ENCODE measurements at regions not wholly inside any gene's neighbourhood (a gene's known extent, or its start where the extent isn't known, plus 50 kb on each side); places are given as distances from the start of the nearest gene placed in this dataset.
"Not testable (repeated sequence)": the region's sequence is repeated elsewhere in the genome, so short reads cannot be mapped to it uniquely, and the experiment has no call there.

DNA sequence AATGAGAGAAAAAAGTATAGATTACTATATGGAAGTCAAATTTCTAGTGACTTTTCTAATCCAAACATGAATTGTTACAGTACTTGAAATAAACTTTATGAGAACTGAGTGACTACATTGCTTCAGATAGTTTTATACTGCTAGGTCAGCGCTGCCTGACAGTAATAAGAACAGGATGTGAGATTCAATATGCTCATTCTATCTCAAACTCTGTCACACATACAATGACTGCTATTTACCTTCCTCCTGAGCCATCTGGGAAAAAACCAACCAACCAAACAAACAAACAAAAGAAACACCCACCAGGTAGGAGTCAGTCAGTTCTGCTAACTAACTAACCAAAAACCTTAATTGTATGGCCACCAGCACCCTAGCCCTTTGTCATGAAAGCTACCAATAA is 89.0 kb upstream of the NOTCH2NLA start:
- intact Hi-C loops (cut with DNase I); DNase-seq (ENCODE audit: low spot score); ATAC-seq: not testable (repeated sequence)

DNA sequence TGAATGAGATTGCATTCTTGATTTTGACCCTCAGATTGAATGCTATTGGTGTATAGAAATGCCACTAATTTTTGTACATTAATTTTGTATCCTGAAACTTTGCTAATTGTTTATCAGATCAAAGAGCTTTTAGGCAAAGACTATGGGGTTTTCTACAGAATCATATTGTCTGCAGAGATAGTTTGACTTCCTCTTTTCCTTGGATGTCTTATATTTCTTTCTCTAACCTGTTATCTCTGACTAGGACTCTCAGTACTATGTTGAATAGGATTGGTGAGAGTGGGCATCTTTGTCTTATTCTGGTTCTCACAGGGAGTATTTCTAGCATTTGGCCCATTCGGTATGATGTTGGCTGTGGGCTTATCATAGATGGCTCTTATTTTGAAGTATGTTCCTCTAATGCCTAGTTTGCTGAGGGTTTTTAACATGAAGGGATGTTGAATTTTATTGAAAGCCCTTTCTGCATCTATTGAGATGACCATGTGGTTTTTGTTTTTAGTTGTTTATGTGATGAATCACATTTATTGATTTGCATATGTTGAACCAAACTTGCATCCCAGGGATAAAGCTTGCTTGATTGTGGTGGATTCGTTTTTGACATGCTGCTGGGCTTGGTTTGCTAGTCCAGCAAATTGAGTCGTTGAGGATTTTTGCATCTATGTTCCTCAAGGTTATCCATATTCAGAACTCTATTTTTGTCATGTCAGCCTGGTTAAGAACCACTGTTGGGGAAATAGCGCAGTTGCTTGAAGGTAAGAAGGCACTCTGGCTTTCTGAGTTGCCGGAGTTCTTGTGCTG is 85.8 kb upstream of the NOTCH2NLA start:
- DNase-seq (ENCODE audit: low spot score); ATAC-seq; intact Hi-C loops (cut with DNase I): not testable (repeated sequence)

DNA sequence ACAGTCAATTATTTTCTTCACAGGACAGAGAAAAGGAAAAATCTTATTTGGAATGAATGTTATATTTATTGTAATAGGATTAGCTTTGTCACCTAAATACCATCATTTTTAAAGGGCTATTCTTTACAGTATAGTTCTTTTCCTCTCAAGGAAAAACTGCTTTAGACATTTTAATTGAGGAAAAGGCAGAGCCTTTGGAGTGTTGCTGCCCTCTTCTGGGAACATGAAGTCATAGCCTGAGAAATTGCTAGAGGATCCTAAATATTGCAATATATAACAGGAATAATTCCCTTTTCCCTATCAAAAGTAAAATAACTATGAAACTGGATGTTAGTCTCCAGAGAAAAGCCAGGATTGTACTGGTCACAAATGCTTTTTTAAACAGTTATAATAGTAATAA is 81.8 kb upstream of the NOTCH2NLA start:
- ATAC-seq: peak; percentile 65
- DNase-seq (ENCODE audit: low spot score); intact Hi-C loops (cut with DNase I): not testable (repeated sequence)

DNA sequence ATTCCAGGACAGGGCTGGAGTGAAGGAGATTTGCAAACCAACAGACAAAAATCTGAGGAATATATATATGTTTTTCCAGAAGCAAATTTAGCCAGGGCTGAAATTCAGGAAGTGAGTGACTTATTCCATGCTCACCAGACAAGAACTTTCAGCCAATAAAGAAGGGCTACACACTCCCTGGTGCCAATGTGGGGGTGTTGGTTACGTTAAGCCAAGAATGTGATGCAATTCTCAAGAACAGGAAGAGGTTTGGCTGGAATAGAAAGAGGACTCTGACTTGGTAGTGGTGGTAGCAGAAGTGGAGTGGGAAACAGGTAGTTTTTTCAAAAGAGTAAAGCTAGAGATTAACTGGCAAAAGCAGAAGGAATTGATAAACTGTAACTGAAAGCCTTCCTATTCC is 80.6 kb upstream of the NOTCH2NLA start:
- peak; percentile 93 for ATAC-seq
- intact Hi-C loops (cut with DNase I); DNase-seq (ENCODE audit: low spot score): not testable (repeated sequence)

DNA sequence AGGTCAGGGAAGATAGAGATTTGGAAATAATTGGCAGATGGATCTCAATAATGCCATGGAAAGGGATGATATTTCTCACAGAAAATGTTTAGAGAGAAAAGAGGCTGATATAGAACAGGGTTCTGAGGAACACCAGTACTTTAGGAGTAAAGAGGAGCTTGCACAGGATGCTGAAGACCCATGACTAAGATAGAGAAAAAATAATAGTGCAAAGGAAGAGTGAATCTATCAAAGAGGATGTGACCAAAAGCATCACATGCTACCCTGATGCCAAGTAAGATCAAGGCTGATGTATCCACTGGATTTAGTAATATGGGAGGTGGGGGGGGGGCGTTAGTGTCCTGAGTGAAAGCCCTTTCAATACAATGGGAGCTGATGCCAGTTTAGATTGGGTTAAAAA is 80.1 kb upstream of the NOTCH2NLA start:
- ATAC-seq; DNase-seq (ENCODE audit: low spot score); intact Hi-C loops (cut with DNase I): not testable (repeated sequence)

DNA sequence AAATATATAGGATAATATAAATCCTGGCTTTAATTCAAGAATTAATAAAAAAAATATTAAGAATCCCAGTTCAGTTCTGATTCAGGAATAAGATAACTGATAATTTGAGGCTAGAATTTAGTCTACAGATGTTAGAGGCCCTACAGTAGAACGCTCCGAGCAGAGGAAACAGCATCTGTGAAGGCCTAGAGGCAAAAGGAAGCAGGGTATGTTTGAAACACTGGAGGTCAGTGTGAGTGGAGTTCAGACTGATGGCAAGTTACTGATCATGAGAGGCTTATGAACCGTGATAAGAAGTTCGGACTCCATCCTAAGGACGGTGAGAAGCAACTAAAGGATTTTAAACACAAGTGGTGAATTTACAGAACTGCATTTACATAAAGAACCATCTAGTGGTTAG is 79.3 kb upstream of the NOTCH2NLA start:
- peak; percentile 77 for ATAC-seq
- DNase-seq (ENCODE audit: low spot score); intact Hi-C loops (cut with DNase I): not testable (repeated sequence)

DNA sequence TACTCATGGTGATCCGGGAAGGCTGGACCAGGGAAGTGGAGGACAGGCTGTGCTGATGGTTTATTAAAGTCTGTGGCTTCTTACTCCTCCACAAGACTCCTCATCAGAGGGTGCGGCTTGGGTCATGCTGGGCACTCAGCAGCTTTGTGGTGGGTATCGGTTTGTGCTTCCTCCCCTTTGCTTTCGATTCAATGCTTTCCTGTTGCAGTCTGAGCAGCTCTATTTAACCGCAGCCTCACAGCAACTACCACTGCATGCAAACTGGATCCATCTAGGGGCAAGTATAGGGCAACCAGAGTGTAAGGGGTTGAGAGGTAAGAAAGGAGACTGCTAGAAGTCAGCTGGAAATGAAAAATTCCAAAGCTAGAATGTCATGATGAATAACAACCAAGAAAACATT is 78.8 kb upstream of the NOTCH2NLA start:
- intact Hi-C loops (cut with DNase I); DNase-seq (ENCODE audit: low spot score): not testable (repeated sequence)
- peak; percentile 68 for ATAC-seq

DNA sequence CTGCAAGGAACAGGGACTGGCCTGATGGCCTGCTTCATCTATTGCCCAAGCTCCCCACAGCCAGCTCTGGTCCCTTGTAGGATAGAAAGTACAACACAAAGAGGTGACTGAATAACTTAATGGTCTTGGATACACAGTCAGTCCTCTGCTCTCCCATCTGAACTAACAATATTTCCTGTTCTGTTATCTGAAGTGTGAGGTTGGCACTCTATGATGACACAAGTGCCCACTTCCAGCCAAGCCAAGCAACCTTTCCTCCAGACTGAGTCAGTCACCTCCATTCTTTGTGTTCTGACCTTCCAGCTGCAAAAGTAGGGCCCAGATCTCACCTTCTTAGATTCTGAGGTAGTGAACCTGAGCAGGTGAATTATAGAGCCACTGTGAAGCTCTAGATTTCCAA is 77.8 kb upstream of the NOTCH2NLA start:
- intact Hi-C loops (cut with DNase I); DNase-seq (ENCODE audit: low spot score); ATAC-seq: not testable (repeated sequence)

DNA sequence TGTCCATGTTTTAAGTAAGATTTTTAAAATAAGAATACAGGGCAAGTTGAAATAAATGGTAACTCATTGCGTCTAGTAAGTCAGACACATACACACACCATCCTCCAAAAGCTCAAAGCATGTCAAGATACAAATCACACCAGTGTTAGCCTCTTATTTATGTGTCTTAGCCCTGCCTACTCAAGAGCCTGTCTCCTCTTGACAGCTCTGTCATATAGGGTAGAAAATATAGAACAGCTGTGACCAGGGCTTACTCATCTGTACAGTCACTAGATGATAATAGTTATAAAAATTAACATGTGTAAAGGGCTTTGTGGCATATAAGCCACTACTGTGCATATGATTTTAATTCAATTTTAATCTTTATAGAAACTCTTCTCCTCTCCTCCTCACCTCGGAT is 76.6 kb upstream of the NOTCH2NLA start:
- ATAC-seq; intact Hi-C loops (cut with DNase I); DNase-seq (ENCODE audit: low spot score): not testable (repeated sequence)

DNA sequence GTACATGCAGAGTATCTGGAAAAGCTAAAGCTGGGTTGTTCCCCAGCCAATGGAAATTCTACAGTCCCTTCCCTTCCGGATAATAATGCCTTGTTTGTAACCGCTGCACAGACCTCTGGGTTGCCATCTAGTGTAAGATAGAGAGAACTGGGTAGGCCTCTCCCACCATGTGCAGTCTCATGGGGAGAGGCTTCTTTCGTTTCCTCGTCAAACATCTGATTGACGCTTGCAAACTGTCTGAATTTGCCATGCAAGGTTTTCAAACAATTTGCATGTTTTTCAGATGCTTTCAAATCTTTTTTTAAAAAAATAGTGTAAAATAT is 69.7 kb upstream of the NOTCH2NLA start:
- intact Hi-C loops (cut with DNase I); DNase-seq (ENCODE audit: low spot score): not testable (repeated sequence)
- peak; percentile 96 for ATAC-seq

DNA sequence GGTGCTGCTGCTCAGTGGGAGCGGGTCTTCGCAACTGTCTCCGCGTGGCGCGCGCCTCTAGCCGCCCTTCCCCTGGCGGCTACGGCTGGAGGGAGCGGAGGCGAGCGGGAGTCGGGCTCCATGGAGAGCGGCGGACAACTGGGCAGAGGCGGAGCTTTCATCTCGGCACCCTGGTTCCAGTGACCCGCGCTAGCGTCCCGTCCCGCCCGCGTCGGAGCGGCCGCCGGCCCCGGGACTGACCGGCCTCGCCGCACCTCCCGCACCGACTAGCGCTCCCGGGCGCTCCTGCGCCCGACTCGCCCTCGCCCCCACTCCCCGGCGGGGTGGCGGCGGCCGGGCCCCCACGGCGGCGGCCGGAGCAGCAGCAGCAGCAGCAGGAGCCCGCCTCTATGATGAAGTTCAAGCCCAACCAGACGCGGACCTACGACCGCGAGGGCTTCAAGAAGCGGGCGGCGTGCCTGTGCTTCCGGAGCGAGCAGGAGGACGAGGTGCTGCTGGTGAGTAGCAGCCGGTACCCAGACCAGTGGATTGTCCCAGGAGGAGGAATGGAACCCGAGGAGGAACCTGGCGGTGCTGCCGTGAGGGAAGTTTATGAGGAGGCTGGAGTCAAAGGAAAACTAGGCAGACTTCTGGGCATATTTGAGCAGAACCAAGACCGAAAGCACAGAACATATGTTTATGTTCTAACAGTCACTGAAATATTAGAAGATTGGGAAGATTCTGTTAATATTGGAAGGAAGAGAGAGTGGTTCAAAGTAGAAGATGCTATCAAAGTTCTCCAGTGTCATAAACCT is 69.2 kb upstream of the NOTCH2NLA start:
- intact Hi-C loops (cut with DNase I); DNase-seq (ENCODE audit: low spot score): not testable (repeated sequence)
- peak; percentile 69 for ATAC-seq

DNA sequence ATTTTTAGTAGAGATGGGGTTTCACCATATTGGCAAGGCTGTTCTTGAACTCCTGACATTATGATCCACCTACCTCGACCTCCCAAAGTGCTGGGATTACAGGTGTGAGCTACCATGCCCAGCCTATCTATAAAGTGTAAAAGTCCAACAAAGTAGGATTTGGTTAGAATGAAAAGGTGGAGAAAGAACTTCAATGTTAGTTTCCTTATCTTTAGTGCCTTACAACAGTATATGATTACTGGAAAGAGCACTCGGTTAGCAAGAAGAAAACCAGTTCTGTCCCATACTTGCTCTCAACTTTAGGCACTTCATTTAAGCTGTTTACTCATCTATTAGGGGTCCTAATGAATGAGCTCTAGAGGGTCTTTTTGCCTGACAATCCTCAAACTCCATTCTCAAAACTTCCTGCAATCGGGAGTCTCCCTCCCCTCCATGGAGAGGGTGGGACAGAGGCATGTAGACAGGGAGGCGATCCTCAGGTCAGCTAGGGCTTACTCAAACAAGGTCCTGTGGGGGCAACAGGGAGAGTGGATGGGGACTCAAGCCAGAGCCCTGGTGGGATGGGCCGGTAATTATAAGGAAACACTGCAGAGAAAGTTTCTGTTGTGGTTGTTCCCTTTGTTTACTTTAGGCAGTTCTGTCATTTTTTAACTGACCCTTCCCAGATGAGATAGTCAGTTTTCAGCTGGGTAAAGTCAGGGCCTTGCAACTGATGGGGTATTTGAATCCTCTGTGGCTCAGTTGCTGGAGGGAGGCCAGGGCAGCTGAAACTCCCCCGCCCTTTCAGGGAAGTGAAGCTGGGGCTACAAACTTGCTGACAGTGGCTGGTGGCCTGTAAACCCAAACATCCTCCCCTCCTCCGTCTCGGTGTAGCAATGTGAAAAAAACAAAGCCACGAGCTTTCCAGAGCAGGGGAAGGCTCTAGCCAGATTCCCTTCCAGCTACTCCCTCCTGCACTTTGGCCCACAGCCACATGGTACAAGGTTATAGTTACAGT is 64.4 kb upstream of the NOTCH2NLA start:
- DNase-seq (ENCODE audit: low spot score); intact Hi-C loops (cut with DNase I): not testable (repeated sequence)
- peak; percentile 94 for ATAC-seq

DNA sequence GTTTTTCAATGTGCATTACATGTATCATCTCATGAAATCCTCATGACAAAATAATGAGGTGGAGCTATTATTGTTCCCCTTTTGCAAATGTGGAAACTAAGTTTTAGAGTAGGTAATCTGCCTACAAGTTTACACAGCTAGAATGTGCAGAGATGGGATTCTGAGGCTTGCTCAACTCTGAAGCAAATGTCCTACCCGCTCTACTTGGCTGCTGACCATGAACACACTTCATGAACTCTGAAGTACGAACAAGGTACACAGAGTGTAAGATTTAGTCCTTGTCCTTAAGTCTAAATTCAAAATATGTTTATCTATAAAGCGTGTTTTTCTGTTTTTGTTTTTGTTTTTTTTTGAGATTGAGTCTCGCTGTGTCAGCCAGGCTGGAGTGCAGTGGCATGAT is 63.6 kb upstream of the NOTCH2NLA start:
- ATAC-seq; intact Hi-C loops (cut with DNase I); DNase-seq (ENCODE audit: low spot score): not testable (repeated sequence)

DNA sequence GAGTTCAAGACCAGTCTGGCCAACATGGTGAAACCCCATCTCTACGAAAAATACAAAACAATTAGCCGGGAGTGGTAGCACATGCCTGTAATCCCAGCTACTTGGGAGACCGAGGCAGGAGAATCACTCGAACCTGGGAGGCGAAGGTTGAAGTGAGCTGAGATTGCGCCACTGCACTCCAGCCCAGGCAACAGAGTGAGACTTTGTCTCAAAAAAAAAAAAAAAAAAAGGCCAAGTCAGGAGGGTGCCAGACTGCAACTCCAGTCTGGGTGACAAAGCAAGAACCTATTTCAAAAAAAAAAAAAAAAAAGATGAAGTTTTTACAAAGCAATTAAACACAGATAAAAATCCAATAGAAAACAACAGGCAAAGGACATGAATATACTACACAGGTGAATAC is 59.1 kb upstream of the NOTCH2NLA start:
- DNase-seq (ENCODE audit: low spot score); ATAC-seq; intact Hi-C loops (cut with DNase I): not testable (repeated sequence)

DNA sequence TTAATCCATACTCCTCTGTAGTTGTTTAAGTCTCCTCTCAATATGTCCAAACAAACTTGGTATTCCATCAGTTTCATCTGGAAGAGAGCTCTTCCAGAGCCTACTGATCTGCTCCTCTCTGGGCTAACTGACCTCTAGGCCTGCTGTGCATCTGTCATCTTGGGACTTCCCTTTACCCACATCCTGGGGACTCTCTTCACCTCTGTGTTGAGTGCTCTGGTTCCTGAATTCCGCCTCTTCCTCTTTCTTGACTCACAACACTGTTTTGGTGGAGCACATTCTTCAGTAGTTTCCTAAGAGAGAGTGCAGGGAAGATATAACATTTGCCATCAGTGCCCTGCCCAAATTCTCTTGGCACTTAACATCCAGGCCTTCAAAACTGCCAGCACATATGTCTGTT is 55.9 kb upstream of the NOTCH2NLA start:
- ATAC-seq: peak; percentile 70
- intact Hi-C loops (cut with DNase I); DNase-seq (ENCODE audit: low spot score): not testable (repeated sequence)

DNA sequence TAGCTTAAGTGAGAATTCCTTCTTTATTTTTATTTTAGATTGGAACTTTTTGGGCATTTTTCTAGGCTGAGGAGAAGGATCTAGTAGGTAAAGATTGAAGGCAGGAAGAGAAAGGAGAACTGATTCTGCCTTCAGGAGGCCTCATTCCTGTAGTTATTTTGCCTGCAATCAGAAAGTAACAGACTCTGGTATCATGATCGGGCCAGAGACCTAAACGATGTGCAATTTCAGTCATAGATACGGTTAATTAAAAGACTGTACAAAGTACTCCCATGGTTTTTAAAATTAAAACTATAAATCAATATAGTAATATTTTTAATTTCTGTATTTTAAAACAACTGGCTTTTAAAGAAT is 54.7 kb upstream of the NOTCH2NLA start:
- intact Hi-C loops (cut with DNase I); ATAC-seq; DNase-seq (ENCODE audit: low spot score): not testable (repeated sequence)

DNA sequence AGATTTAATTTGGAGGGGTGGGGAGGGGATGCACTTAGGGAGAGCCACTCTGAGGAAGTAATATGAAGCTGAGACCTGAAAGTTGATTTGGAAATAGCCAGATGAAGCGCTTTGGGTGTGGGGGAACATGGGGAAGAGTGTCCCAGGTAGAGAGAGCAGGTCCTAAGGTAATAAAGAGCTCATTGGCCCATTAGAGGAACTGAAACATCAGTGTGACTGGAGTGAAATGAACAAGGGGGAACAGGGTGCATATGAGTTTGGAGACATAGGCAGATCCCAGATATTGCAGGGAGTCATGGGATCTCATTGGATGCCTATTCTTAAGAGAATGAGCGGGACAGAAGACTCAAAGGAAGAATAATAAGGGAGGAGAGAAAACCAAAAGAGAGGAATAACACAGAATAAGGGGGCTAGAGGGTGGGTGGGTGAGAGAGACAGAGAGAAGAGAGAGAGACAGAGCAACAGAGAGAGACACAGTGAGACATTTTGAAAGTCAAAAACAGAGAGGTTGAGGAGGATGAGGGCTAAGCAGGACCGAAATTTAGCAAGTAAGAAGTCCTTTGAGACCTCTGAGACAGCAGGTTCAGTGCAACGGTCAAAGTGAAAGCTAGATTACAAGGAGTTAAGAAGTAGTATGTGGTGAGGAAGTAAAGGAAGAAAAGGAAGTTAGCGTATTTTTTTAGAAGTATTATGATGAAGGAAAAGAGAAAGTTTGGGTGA is 54.1 kb upstream of the NOTCH2NLA start:
- ATAC-seq; DNase-seq (ENCODE audit: low spot score); intact Hi-C loops (cut with DNase I): not testable (repeated sequence)

DNA sequence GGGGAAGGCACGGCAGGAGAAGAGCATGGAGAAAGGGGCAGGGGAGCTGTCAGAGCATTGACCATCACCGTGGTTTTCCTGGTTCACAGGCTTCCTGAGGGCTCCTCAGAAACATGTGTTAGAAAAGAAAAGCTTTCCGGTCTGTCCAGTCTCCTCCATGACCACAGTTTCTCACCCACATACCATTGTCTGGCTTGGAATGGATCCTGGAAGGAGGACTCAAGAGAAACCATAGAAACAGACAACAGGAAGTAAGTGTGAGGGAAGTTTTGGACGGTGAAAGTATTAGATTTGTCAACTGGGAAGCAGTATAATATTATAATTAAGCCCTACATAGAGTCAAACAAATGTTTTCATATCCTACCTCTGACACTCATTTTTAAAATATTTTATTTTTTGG is 52.7 kb upstream of the NOTCH2NLA start:
- ATAC-seq; intact Hi-C loops (cut with DNase I); DNase-seq (ENCODE audit: low spot score): not testable (repeated sequence)

Data from sciatic nerve (tissue), 2 donors.